ENCODE measurements at regions not wholly inside any gene's neighbourhood (a gene's known extent, or its start where the extent isn't known, plus 50 kb on each side); places are given as distances from the start of the nearest gene placed in this dataset.
"Not testable (repeated sequence)": the region's sequence is repeated elsewhere in the genome, so short reads cannot be mapped to it uniquely, and the experiment has no call there.

DNA sequence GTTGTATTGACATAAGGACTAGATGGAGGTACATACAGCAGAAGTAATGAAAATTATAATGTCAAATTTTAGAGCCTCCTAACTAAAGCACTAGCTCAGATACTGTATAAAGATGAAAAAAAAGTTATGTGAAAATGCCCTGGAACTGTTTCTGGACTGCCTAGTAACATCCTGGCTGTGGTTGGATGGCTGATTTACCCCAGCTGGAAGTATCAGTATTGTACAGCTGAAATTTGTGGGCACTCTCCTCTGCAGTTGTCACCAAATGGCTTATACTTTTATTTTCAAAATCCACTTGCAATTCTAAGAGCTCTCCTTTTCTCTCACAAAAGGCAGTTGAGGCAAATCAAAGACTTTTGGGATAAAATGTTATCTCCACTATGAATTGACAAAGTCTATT is 239.2 kb downstream of the RPIA start:
- DNase-seq = no peak

- DNase-seq = no peak
These were observed 241.2 kb downstream of the RPIA start for GRCh38 chr2:88932686-88933085.

DNA sequence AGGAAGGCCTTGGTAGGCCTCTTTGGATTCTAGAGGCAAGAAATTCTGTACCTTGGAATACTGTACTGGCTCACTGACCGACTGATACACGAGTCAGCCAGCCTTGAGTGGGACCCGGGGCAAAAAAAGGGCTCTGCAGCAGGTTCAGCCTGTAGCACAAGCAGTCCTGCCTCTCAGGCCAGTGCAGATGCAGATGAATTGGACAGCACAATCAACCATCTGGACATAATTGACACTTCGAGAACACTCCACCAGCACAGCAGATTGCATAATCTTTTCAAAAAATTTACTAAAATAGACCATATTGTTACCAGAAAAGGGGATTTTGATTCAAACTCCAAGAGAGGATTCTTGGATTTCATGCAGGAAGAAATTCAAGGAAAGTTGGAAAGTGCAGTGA is 241.6 kb downstream of the RPIA start:
- DNase-seq = no peak

DNA sequence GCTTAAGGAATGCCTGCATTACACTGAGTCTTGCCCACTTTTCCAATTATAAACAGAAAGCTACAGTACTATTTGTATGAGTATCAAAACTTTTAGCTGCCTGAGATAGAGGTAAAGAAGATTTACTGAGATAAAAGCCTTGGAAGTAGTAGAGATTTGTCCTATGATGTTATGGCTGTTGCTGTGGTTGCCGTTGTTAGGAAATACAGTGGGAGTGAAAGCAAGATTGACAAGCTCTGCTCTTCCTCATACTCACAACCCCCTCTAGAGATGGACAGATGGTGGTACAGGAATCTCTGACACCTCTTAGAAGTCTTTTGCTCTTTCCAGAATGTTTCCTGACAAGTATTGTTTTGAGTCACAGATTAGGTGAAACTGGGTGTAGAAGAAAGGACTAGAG is 242.5 kb downstream of the RPIA start:
- no peak for DNase-seq

DNA sequence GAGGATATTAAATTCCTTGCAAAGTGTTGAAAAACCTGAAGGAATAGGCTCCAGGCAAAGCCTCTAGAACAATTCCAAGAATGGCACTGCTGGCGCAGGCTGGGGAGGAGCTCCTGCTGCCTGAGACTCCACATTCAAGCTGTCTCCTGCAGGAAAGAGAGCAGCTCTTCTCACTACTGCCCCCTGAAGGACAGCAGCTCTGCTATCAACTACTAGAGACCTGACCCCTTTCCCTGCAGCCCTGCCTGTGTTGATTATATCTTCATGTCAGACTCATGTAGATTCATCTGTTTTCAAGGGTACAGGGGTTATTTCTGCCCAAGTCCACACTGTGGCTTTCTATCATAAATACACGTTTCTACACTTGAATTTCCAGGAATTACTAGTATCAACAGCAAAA is 249.7 kb downstream of the RPIA start:
- not testable (repeated sequence) for DNase-seq

DNA sequence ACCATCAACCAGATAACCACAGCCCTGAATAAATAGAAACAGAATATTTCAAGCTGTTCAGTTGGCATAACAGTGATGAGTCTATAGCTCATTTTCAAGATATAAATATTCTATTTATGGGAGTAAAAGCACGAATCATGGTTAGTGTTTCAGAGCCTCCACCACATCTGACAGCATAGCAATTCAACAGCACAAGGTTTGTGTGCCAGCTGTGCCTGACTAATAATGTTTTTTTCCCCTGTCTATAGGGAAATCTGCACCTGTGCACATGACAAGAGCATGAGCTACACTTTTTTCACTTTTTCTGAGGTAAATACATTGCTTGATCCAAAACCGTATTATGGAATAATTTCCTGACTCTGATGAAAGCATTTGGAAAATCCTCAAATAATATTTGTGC is 251.3 kb downstream of the RPIA start:
- DNase-seq = no peak

DNA sequence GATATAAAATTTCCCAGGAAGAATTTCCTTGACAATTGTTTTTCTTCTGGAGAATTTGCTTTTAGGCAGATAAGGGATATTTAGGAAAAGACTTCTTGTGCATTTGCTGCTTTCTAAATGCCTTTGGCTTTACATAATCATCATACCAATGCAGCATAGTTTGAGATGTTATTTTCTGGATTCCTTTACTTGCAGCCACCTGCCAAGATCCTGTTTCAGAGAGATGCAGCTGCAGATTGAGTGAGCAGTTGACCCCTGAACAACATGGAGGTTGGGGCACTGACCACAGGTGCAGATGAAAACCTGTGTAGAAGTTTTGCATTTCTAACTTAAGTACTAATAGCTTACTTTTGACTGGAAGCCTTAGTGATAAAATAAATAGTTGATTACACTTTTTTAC is 257.9 kb downstream of the RPIA start:
- DNase-seq = no peak

DNA sequence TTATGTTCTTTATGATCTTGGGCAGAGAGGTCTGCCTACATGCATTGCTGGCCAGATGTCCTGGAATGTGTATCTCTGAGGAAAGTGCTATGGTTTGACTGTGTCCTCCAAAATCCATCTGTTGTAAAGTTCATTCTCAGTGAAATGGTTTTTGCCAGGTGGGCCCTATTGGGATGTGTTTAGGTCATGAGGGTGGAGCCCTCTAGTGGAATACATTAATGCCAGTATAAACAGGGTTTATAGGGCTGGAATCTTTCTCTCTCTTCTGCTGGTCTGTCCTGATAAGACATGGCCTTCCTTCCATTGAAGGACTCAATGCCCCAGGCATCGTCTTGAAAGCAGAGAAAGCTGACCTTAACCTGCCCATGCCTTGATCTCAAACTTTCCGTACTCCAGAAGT is 258.5 kb downstream of the RPIA start:
- no peak for DNase-seq

DNA sequence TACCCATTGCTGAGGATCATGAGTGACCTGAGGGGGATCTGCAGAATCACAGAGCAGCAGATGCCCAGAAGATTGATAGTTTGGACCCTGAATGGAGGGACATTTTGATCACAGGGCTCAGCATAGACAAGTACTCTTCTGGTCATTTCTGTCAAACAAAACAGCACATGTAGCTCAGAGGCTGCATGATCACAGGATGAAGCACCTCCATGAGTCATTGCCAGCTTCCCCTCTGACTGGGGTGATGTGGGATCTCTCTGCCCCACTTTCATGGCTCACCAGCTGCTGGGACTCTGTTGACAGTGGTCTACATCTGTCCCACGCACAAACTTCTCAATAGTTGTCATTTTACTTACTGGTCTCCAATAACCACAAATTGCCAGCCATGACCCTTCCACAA is 264.1 kb downstream of the RPIA start:
- no peak for DNase-seq

- no peak for DNase-seq
These were observed 268.2 kb downstream of the RPIA start for GRCh38 chr2:88959480-88960204.

- DNase-seq = not testable (repeated sequence)
These were observed 269.9 kb downstream of the RPIA start for GRCh38 chr2:88961323-88961722.

- no peak for DNase-seq
These were observed 276.4 kb downstream of the RPIA start for GRCh38 chr2:88967844-88968243.

- not testable (repeated sequence) for DNase-seq
These were observed 286.5 kb downstream of the RPIA start for GRCh38 chr2:88978011-88978410.

DNA sequence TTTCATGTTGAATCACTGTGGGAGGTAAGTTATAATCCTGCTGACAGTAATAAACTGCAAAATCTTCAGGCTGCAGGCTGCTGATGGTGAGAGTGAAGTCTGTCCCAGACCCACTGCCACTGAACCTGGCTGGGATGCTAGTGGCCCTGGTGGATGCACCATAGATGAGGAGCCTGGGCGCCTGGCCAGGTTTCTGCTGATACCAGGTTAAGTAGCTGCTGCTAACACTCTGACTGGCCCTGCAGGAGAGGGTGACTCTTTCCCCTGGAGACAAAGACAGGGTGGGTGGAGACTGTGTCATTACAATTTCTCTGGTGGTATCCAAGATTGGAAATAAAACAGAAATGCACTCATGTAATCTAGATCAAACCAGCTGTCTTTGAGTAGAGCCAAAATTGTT is 287.0 kb downstream of the RPIA start:
- DNase-seq = not testable (repeated sequence)

- DNase-seq = not testable (repeated sequence)
These were observed 292.6 kb downstream of the RPIA start for GRCh38 chr2:88984079-88984478.

DNA sequence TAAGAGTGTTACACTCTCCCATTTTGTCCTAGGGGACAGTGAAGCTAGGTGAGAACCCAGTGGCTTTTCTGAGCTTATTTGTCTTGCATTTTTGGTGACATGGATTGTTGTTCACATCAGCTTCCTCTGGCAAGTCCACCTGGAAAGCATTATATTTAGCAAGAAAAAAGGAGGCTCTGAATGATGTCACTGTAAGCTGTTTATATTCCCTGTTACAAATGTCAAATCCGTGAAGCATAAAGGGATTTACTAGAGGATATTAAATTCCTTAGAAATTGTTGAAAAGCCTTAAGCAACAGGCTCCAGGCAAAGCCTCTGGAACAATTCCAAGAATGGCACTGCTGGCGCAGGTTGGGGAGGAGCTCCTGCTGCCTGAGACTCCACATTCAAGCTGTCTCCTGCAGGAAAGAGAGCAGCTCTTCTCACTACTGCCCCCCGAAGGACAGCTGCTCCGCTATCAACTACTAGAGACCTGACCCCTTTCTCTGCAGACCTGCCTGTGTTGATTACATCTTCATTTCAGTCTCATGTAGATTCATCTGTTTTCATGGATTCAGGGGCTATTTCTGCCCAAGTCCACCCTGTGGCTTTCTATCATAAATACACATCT is 295.4 kb downstream of the RPIA start:
- not testable (repeated sequence) for DNase-seq

- DNase-seq = not testable (repeated sequence)
These were observed 297.1 kb downstream of the RPIA start for GRCh38 chr2:88988617-88989016.

DNA sequence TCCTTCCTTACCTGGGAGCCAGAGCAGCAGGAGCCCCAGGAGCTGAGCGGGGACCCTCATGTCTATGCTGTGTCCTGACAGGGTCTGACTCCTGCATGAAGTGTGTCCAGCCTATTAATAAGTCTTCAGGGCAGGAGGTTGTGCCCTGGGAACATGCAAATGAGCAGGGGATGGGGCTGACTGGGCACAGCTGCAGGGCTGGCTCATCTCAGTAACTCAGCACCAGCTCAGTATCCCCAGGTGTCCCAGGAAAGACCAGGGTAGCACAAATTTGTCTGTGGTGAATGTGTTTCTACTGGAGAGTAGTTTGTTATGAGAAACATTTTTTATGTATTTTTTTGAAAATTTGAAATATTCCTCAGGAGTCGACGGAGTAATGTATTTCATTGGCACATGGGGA is 301.3 kb downstream of the RPIA start:
- DNase-seq = not testable (repeated sequence)

DNA sequence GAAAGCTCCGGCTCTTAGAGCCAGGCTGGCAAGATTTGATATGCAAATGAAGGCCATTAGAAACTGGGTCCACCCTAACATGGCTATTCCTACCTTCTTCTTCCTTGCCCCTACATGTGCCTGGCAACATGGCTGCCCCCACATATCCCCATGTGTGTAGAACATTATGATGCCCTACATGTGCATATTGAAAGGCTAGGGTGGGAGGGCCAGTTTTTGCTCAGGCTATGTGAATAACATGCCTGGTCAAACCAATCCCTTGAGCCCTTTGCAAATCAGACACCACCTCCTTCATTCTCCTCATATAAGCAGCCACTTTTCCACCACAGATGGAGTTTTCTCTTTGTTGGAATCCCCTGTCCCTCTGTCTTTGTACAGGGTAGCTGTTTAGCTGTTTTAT is 303.4 kb downstream of the RPIA start:
- DNase-seq = not testable (repeated sequence)

GRCh38 chr2:88996588-88996987 is 305.1 kb downstream of the RPIA start:
- not testable (repeated sequence) for DNase-seq

- DNase-seq = no peak
These were observed 307.9 kb downstream of the RPIA start for GRCh38 chr2:88999365-88999764.

- DNase-seq = no peak
These were observed 308.8 kb downstream of the RPIA start for GRCh38 chr2:89000235-89000634.

GRCh38 chr2:89004238-89004637 is 312.8 kb downstream of the RPIA start:
- not testable (repeated sequence) for DNase-seq

DNA sequence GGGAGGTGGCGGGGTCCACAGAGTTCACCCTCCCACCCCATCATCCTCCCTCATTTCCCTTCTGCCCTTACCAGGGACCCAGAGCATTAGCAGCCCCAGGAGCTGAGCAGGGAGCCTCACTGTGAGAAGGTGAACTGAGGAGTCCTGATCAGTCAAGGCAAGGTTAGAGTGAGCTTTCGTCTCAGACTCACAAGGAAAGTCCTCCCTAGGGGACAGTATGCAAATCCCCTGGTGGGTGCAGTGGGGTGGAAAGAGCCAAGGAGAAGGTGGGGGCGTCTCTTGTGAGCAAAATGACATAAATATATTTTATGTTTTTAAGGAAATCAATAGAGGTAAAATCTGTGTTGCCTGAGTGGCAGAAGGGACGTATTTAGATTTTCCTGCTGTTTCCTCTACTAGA is 329.1 kb downstream of the RPIA start:
- not testable (repeated sequence) for DNase-seq

- not testable (repeated sequence) for DNase-seq
These were observed 334.8 kb downstream of the RPIA start for GRCh38 chr2:89026296-89026695.
